BLaER1 (cell line): ENCODE measurements at regions not wholly inside any gene's neighbourhood (a gene's known extent, or its start where the extent isn't known, plus 50 kb on each side); places are given as distances from the start of the nearest gene placed in this dataset.

Experiments
- H3K27ac ChIP-seq: shearing (Covaris generic); formaldehyde crosslinking; 2 replicates; pipeline ENCODE4 v1.8.1; 2022
- H3K27me3 ChIP-seq: shearing (Covaris generic); formaldehyde crosslinking; 2 replicates; pipeline ENCODE4 v1.8.1; 2022
- H3K36me3 ChIP-seq: shearing (Covaris generic); formaldehyde crosslinking; 2 replicates; pipeline ENCODE4 v1.8.1; 2022
- H3K4me1 ChIP-seq: shearing (Covaris generic); formaldehyde crosslinking; 2 replicates; pipeline ENCODE4 v1.8.1; 2022
- H3K4me2 ChIP-seq: shearing (Covaris generic); formaldehyde crosslinking; 2 replicates; pipeline ENCODE4 v1.8.1; 2022
- H3K4me3 ChIP-seq: shearing (Covaris generic); formaldehyde crosslinking; 2 replicates; pipeline ENCODE4 v1.8.1; 2022
- H3K9ac ChIP-seq: shearing (Covaris generic); formaldehyde crosslinking; 2 replicates; pipeline ENCODE4 v1.8.1; 2022
- H3K9me3 ChIP-seq: shearing (Covaris generic); formaldehyde crosslinking; 2 replicates; pipeline ENCODE4 v1.8.1; 2022
- H4K20me1 ChIP-seq: shearing (Covaris generic); formaldehyde crosslinking; 2 replicates; pipeline ENCODE4 v1.8.1; 2022
- Cebpa-rat ChIP-seq: shearing (Covaris generic); IDR thresholded peaks from 2 replicates; pipeline ENCODE4 v1.8.1; 2022

DNA sequence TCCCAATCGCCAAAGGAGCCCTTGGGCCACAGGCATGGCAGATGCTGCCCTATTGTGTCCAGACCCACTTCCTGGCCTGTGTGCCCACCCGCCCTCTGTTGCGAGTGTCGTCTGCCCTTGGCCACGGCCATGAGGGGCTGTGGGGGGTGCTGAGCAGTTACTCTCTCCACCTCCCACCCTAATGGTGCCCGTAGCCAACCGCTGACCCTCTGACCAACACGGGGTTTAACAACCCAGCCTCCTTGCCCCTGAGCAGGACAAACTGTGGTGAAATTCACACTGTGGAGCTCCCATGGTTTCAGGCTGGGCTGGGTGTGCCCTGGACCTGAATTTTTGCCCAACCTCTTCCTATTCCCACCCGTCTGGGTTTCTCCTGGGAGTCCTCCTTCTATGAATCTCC, 145.7 kb upstream of the HDAC4 start:
- peaks cover 54% of the 10 kb centered on the region for H3K4me1 ChIP-seq
- no peak for TF ChIP-seq Cebpa-rat
- H3K4me2 ChIP-seq = no peak overlapping the region; the same call in 1 of the 2 replicates
- H3K36me3 ChIP-seq = no peaks in the 10 kb centered on the region
- peaks cover 6% of the 10 kb centered on the region; the same call in 1 of the 2 replicates for H3K9me3 ChIP-seq
- no peak overlapping the region for H3K9ac ChIP-seq
- no peak overlapping the region for H3K4me3 ChIP-seq
- no peaks in the 10 kb centered on the region for H4K20me1 ChIP-seq
- no peaks in the 10 kb centered on the region for H3K27me3 ChIP-seq
- H3K27ac ChIP-seq = peak overlapping the region; percentile 70; the same call in 1 of the 2 replicates

DNA sequence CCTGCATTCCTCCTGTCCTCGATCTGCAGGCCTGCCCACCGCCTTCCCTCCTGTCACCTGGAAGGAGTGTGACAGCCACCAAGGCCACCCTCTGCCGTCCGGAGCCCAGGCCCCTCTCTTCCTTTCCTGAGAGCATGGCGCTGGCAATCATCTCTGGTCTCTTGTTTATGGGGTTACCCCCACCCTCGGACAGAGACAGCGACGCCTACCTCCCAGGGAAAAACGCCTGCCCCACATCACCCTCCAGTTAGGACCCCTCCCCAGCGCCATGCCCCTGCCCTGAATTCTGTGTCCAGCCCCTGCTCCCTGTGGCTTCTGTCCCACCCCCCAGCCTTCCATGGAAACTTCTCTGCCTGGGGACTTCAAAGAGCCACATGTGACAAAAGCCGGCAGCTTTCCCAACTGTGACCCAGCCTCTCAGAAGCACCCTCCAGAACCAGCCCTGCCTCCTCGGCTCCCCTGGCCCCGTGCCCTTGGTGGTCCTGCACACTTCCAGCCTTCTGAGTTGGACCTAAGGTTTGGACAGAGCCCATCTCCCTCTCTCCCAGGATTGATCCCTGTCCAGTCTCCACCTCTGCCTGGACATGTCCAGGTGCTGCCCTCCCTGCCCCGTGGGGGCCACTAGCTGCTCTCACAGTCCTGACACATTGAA, 145.0 kb upstream of the HDAC4 start:
- H3K27me3 ChIP-seq = no peaks in the 10 kb centered on the region
- peaks cover 6% of the 10 kb centered on the region; the same call in 1 of the 2 replicates for H3K9me3 ChIP-seq
- H3K9ac ChIP-seq = no peak overlapping the region
- no peaks in the 10 kb centered on the region for H3K36me3 ChIP-seq
- no peak for TF ChIP-seq Cebpa-rat
- peak overlapping the region; percentile 67 for H3K4me2 ChIP-seq
- peak overlapping the region; percentile 70 for H3K27ac ChIP-seq
- peaks cover 54% of the 10 kb centered on the region for H3K4me1 ChIP-seq
- no peak overlapping the region for H3K4me3 ChIP-seq
- no peaks in the 10 kb centered on the region for H4K20me1 ChIP-seq

DNA sequence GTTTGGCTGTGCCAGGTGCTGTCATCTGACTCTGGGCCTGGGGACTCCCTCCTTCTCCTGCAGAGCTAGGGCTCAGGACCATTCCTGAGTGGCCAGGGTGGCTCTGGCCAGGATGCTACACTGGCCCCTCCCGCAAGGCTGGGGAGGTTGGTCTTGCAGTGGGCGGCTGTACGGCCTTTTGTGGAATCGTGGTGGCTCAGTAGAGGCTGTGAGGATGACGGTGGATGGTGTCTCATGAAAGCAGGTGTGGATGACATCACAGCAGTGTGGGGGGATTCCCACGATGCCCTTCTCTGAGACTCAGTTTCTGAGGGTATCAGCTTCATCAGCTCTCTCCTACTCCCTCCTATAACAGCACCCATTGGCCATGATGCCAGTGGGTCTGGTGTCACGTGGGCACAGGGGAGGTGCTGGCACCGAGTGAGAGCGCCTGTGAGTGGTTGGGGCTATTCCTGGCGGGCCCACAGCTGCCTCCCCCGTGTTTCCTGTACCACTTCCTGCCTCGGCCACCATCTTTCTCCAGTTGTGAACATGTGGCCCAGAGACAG, 144.2 kb upstream of the HDAC4 start:
- no peak for TF ChIP-seq Cebpa-rat
- H4K20me1 ChIP-seq = no peaks in the 10 kb centered on the region
- peaks cover 45% of the 10 kb centered on the region for H3K4me1 ChIP-seq
- H3K9ac ChIP-seq = no peak overlapping the region
- peak overlapping the region; percentile 67 for H3K4me2 ChIP-seq
- no peak overlapping the region for H3K4me3 ChIP-seq
- no peaks in the 10 kb centered on the region for H3K27me3 ChIP-seq
- no peaks in the 10 kb centered on the region for H3K36me3 ChIP-seq
- H3K9me3 ChIP-seq = peaks cover 6% of the 10 kb centered on the region; the same call in 1 of the 2 replicates
- H3K27ac ChIP-seq = peak overlapping the region; percentile 70

DNA sequence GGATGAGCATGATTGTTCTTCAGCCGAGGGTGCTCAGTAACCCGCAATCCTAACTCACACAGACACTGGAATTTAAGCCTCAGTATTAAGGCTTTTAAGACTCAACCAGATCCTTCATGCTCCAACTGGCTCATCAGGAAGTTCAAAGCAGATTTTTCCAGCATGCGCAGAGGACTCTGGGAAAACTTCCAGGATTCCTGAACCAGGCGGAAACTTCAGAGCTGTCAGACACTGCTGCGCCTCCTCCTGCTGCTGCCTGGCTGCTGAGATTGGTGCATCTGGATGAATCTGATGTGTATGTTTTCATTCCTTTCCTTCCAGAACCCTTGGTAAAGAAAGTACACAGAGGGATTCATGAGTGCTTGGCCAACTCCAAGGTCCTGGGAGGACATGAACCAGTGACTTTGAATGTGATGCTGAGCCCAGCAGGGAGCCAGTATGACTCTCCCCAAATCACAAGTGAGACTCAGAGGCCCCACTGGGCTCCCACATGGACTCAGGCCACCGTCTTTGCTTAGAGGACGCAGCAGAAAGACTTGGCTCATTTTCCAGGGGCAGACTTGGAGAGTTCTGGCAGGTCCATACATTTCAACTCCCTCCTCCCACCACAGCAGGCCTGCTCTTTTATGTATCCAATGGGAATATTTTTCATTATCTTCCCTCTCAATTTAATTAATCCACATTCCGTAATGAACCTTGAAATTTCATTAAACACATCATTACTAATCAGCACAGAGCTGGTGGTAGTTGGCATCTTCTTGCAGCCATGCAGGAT, 143.5 kb upstream of the HDAC4 start:
- H3K4me1 ChIP-seq = peaks cover 39% of the 10 kb centered on the region
- no peak overlapping the region for H3K27ac ChIP-seq
- H4K20me1 ChIP-seq = no peaks in the 10 kb centered on the region
- H3K27me3 ChIP-seq = no peaks in the 10 kb centered on the region
- H3K9ac ChIP-seq = no peak overlapping the region
- TF ChIP-seq Cebpa-rat = no peak
- no peak overlapping the region; the same call in 1 of the 2 replicates for H3K4me2 ChIP-seq
- H3K9me3 ChIP-seq = peaks cover 6% of the 10 kb centered on the region; the same call in 1 of the 2 replicates
- no peaks in the 10 kb centered on the region for H3K36me3 ChIP-seq
- H3K4me3 ChIP-seq = no peak overlapping the region

DNA sequence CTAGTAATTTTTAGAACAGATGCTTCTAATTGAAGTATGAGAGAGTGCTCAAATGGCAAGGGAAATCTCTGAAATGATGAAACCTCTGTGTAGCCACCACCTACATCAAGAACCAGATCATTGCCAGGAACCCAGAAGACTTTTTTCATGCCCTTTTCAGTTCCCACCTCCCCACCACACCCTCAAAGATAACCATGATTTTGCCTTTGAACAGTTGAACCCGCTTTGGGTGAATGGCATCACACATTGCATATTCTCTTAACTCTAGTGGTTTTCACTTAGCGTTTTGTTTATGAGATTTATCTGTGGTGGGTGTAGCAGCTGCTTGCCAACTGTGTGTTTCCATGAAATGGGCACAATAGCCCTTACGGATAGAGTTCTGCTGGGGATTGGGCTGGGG, 142.9 kb upstream of the HDAC4 start:
- Histone ChIP-seq H3K4me1 (peaks cover 32% of the 10 kb centered on the region), H3K36me3 (no peaks in the 10 kb centered on the region), H3K9ac (no peak overlapping the region), H3K27ac (no peak overlapping the region), H3K4me2 (no peak overlapping the region), H3K27me3 (no peaks in the 10 kb centered on the region), H3K9me3 (peaks cover 6% of the 10 kb centered on the region; the same call in 1 of the 2 replicates), H3K4me3 (no peak overlapping the region), H4K20me1 (no peaks in the 10 kb centered on the region)
- no peak for TF ChIP-seq Cebpa-rat

DNA sequence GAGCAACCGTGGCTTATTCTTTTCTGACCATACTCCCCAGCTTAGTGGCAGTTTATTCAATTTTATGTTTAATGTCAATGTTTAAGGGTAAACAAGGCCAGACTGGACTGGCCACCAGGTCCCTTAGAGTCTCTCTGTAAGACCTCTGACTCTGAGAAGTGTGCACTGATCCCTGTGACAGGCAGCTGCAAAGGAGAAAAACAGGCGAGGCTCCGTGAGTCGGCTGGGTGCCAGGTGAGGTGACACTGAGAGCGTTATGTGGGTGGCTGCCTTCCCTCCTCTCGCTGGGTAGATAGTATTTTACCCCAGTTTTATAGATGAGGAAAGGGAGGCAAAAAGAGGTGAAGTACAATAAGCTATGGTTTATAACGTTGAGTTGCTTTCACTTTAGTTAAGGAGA, 139.4 kb upstream of the HDAC4 start:
- no peak overlapping the region for H3K27ac ChIP-seq
- H3K9me3 ChIP-seq = peaks cover 2% of the 10 kb centered on the region; the same call in 1 of the 2 replicates
- TF ChIP-seq Cebpa-rat = no peak
- H3K4me2 ChIP-seq = no peak overlapping the region
- H3K27me3 ChIP-seq = no peaks in the 10 kb centered on the region
- peaks cover 29% of the 10 kb centered on the region for H3K4me1 ChIP-seq
- H3K4me3 ChIP-seq = no peak overlapping the region
- H4K20me1 ChIP-seq = no peaks in the 10 kb centered on the region
- no peaks in the 10 kb centered on the region for H3K36me3 ChIP-seq
- no peak overlapping the region for H3K9ac ChIP-seq

DNA sequence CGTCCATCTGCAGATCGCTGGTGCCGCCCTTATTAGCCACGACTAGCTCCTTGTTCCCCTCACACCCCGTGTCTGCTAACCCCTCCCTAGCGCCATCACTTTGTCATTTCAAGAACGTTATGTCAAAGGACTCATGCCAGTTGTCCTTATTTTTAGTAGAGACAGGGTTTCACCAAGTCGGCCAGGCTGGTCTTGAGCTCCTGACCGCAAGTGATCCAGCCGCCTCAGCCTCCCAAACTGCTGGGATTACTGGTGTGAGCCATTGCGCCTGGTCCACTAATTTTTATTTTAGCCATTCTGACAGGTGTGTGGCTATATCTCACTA, 138.9 kb upstream of the HDAC4 start:
- no peak for TF ChIP-seq Cebpa-rat
- peaks cover 28% of the 10 kb centered on the region for H3K4me1 ChIP-seq
- no peaks in the 10 kb centered on the region for H4K20me1 ChIP-seq
- no peaks in the 10 kb centered on the region for H3K27me3 ChIP-seq
- H3K4me3 ChIP-seq = no peak overlapping the region
- no peaks in the 10 kb centered on the region for H3K36me3 ChIP-seq
- peaks cover 5% of the 10 kb centered on the region for H3K9me3 ChIP-seq
- H3K4me2 ChIP-seq = no peak overlapping the region
- no peak overlapping the region for H3K27ac ChIP-seq
- no peak overlapping the region for H3K9ac ChIP-seq

DNA sequence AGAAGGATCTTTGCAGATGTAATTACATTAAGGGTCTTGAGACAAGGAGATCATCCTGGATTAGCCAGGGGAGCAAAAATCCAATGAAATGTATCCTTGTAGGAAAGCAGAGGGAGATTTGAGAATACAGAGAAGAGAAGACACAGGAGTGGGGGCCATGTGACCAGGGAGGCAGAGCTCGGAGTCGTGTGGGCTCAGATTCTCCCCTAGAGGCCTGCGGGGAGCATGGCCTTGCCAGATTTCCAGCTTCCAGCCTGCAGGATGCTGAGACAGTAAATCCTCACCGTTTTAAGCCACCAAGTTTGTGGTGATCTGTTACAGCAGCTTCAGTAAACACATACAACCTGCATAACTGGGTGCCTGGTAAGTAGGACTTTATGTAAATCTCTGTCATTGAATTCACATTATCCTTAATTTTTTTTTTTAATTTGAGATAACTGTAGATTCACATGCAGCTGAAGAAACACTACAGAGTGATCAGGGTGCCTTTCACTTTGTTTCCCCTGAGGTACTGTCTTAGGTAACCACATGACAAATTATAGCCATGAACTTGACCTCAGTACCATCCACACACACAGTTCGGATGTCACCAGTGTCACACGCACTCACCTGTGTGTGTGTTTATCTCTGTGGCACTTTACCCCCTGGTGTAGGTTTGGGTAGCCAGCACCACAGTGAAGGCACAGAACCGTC, 138.4 kb upstream of the HDAC4 start:
- H3K27me3 ChIP-seq = no peaks in the 10 kb centered on the region
- no peaks in the 10 kb centered on the region for H4K20me1 ChIP-seq
- no peak for TF ChIP-seq Cebpa-rat
- H3K4me3 ChIP-seq = no peak overlapping the region
- H3K9ac ChIP-seq = no peak overlapping the region
- H3K4me1 ChIP-seq = peaks cover 33% of the 10 kb centered on the region
- H3K4me2 ChIP-seq = no peak overlapping the region
- no peak overlapping the region for H3K27ac ChIP-seq
- H3K9me3 ChIP-seq = peaks cover 8% of the 10 kb centered on the region
- H3K36me3 ChIP-seq = no peaks in the 10 kb centered on the region

DNA sequence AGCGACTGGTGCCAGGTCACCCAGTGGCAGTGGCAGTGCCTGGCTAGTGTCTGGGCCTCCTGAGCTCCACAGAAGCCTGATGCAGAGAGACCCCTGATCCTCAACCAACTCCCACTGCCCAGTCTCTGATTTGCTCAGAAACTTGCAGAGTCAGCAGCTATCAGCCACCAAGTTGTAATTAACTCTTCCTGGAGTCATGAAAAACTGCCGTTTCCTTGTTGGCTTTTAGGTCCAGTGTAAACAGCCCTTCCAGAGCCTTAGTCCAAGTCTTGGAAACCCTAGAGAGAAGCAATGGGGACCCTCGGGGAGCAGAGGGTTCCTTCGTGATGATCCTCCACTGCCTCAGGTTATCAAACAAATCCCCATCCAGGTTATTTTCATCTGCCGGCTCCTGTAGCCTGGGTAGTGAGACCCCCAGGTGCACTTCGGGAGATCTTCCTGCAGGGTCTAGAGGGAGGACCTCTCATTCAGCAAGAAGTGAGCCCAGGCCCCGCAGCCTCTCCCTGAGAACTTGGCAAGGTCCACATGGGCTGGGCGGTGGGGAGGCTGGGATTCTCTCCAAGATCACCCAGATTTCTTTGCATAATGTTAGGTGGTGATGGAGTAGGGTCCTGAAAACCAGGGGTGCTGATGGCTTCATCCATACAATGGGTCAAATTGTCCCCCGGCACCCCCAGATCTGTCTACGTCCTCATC, 137.7 kb upstream of the HDAC4 start:
- H3K9me3 ChIP-seq = peaks cover 8% of the 10 kb centered on the region
- no peak overlapping the region for H3K9ac ChIP-seq
- H4K20me1 ChIP-seq = no peaks in the 10 kb centered on the region
- H3K27ac ChIP-seq = no peak overlapping the region
- TF ChIP-seq Cebpa-rat = no peak
- H3K4me2 ChIP-seq = no peak overlapping the region
- peaks cover 40% of the 10 kb centered on the region for H3K4me1 ChIP-seq
- H3K27me3 ChIP-seq = no peaks in the 10 kb centered on the region
- no peaks in the 10 kb centered on the region for H3K36me3 ChIP-seq
- H3K4me3 ChIP-seq = no peak overlapping the region
